ENCODE measurements at regions not wholly inside any gene's neighbourhood (a gene's known extent, or its start where the extent isn't known, plus 50 kb on each side); places are given as distances from the start of the nearest gene placed in this dataset.

DNA sequence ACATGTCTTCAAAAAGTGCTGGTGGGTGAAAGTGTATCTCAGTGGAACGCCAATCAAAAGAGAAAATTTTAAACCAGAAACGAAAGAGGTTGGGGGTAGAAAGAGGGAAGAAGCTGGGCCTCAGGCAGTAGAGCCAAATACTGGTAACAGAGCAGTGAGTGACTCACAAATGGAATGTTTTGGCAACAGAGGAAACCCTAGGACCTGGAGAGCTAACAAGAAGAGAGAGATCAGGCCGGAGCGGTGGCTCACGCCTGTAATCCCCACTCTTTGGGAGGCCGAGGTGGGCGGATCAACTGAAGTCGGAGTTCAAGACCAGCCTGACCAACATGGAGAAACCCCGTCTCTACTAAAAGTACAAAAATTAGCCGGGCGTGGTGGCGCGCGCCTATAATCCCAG lies 450.8 kb upstream of the NAALADL2 start:
- DNase-seq (ENCODE audit: extremely low spot score), result no peak
- intact Hi-C loops (cut with DNase I), result no loop called here
- TF ChIP-seq POLR2A (IDR thresholded peaks at IDR 0.05; ENCODE audit: low read depth) (no peak), EP300 (IDR thresholded peaks at IDR 0.05) (no peak), POLR2AphosphoS5 (IDR thresholded peaks at IDR 0.05) (no peak)
- WGBS, result 77% methylated on average over 14 of the region's 14 CpGs
- no peaks in the 10 kb centered on the region for H3K36me3 ChIP-seq
- no peaks in the 10 kb centered on the region for H3K27me3 ChIP-seq
- no peaks in the 10 kb centered on the region for H3K9me3 ChIP-seq
- H3K4me1 ChIP-seq, result no peaks in the 10 kb centered on the region
- H3K27ac ChIP-seq (replicated peaks in 1 of 4), result no peak overlapping the region
- H3K4me3 ChIP-seq, result no peak overlapping the region

GRCh38 chr3:174409086-174409743 lies 449.9 kb upstream of the NAALADL2 start:
- Histone ChIP-seq H3K27me3 (no peaks in the 10 kb centered on the region), H3K9me3 (no peaks in the 10 kb centered on the region), H3K36me3 (no peaks in the 10 kb centered on the region), H3K27ac (replicated peaks in 1 of 4) (no peak overlapping the region), H3K4me1 (no peaks in the 10 kb centered on the region), H3K4me3 (no peak overlapping the region)
- TF ChIP-seq EP300 (IDR thresholded peaks at IDR 0.05), result no peak
- no peak for TF ChIP-seq POLR2AphosphoS5 (IDR thresholded peaks at IDR 0.05)
- TF ChIP-seq POLR2A (IDR thresholded peaks at IDR 0.05; ENCODE audit: low read depth), result no peak
- TF ChIP-seq, protein P1, sequence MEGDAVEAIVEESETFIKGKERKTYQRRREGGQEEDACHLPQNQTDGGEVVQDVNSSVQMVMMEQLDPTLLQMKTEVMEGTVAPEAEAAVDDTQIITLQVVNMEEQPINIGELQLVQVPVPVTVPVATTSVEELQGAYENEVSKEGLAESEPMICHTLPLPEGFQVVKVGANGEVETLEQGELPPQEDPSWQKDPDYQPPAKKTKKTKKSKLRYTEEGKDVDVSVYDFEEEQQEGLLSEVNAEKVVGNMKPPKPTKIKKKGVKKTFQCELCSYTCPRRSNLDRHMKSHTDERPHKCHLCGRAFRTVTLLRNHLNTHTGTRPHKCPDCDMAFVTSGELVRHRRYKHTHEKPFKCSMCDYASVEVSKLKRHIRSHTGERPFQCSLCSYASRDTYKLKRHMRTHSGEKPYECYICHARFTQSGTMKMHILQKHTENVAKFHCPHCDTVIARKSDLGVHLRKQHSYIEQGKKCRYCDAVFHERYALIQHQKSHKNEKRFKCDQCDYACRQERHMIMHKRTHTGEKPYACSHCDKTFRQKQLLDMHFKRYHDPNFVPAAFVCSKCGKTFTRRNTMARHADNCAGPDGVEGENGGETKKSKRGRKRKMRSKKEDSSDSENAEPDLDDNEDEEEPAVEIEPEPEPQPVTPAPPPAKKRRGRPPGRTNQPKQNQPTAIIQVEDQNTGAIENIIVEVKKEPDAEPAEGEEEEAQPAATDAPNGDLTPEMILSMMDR (IDR thresholded peaks at IDR 0.05), result no peak
- intact Hi-C loops (cut with DNase I), result no loop called here
- no peak for DNase-seq (ENCODE audit: extremely low spot score)
- 58% methylated on average over 3 of the region's 3 CpGs for WGBS

GRCh38 chr3:174413062-174413912 lies 445.8 kb upstream of the NAALADL2 start:
- no peak for DNase-seq (ENCODE audit: extremely low spot score)
- H3K27me3 ChIP-seq, result no peaks in the 10 kb centered on the region
- intact Hi-C loops (cut with DNase I), result no loop called here
- no peak for TF ChIP-seq POLR2AphosphoS5 (IDR thresholded peaks at IDR 0.05)
- no peak for TF ChIP-seq EP300 (IDR thresholded peaks at IDR 0.05)
- no peak for TF ChIP-seq POLR2A (IDR thresholded peaks at IDR 0.05; ENCODE audit: low read depth)
- TF ChIP-seq, protein P1 (IDR thresholded peaks at IDR 0.05), result no peak
- WGBS, result 42% methylated on average over 2 of the region's 2 CpGs
- H3K9me3 ChIP-seq, result no peaks in the 10 kb centered on the region
- H3K27ac ChIP-seq (replicated peaks in 1 of 4), result no peak overlapping the region
- H3K36me3 ChIP-seq, result no peaks in the 10 kb centered on the region
- no peaks in the 10 kb centered on the region for H3K4me1 ChIP-seq
- no peak overlapping the region for H3K4me3 ChIP-seq

GRCh38 chr3:174414902-174415301 lies 444.2 kb upstream of the NAALADL2 start:
- H3K27me3 ChIP-seq, result no peaks in the 10 kb centered on the region
- H3K27ac ChIP-seq (replicated peaks in 1 of 4), result no peak overlapping the region
- intact Hi-C loops (cut with DNase I), result no loop called here
- H3K9me3 ChIP-seq, result no peaks in the 10 kb centered on the region
- no peaks in the 10 kb centered on the region for H3K36me3 ChIP-seq
- no peaks in the 10 kb centered on the region for H3K4me1 ChIP-seq
- DNase-seq (ENCODE audit: extremely low spot score), result no peak
- 96% methylated on average over 1 of the region's 1 CpG for WGBS
- TF ChIP-seq POLR2A (IDR thresholded peaks at IDR 0.05; ENCODE audit: low read depth), result no peak
- TF ChIP-seq POLR2AphosphoS5 (IDR thresholded peaks at IDR 0.05), result no peak
- TF ChIP-seq, protein P1 (IDR thresholded peaks at IDR 0.05), result no peak
- no peak for TF ChIP-seq EP300 (IDR thresholded peaks at IDR 0.05)
- H3K4me3 ChIP-seq, result no peak overlapping the region

GRCh38 chr3:174417573-174417972 lies 441.6 kb upstream of the NAALADL2 start:
- Histone ChIP-seq H3K9me3 (no peaks in the 10 kb centered on the region), H3K4me3 (no peak overlapping the region), H3K27ac (replicated peaks in 1 of 4) (no peak overlapping the region), H3K27me3 (no peaks in the 10 kb centered on the region), H3K36me3 (no peaks in the 10 kb centered on the region), H3K4me1 (no peaks in the 10 kb centered on the region)
- intact Hi-C loops (cut with DNase I), result no loop called here
- DNase-seq (ENCODE audit: extremely low spot score), result no peak
- WGBS, result 71% methylated on average over 4 of the region's 4 CpGs
- TF ChIP-seq POLR2A (IDR thresholded peaks at IDR 0.05; ENCODE audit: low read depth), result no peak
- no peak for TF ChIP-seq EP300 (IDR thresholded peaks at IDR 0.05)
- TF ChIP-seq, protein P1 (IDR thresholded peaks at IDR 0.05), result no peak
- no peak for TF ChIP-seq POLR2AphosphoS5 (IDR thresholded peaks at IDR 0.05)
